Stimulated activated naive CD8-positive, alpha-beta T cell treated with anti-CD3 and anti-CD28 coated beads, Interleukin-15, amount 100 ng/mL, for 72 hours (primary cell): ENCODE measurements at regions not wholly inside any gene's neighbourhood (a gene's known extent, or its start where the extent isn't known, plus 50 kb on each side); places are given as distances from the start of the nearest gene placed in this dataset.

Experiments
- ATAC-seq: fragments of 150-1000 bp; cut with Tn5 transposase; 2 replicates; pipeline ENCODE4 v1.10.0; 2021; ENCODE audit warnings: mild to moderate bottlenecking, moderate library complexity
- DNase-seq, 2 donors: peaks; one replicate each; pipeline ENCODE4 v3.0.0; 2021 to 2022
- H3K27ac Mint-ChIP-seq, 2 donors: one replicate each; pipeline ENCODE4 v1.8.0; 2022; ENCODE audit warnings: mild to moderate bottlenecking in 2 of 2, mixed read lengths in 2 of 2, moderate library complexity in 2 of 2
- H3K27me3 Mint-ChIP-seq: one replicate; pipeline ENCODE4 v1.8.0; 2022; ENCODE audit warnings: mixed read lengths
- H3K4me1 Mint-ChIP-seq: one replicate; pipeline ENCODE4 v1.8.0; 2022; ENCODE audit warnings: mild to moderate bottlenecking, mixed read lengths
- H3K4me3 Mint-ChIP-seq, 2 donors: one replicate each; pipeline ENCODE4 v1.8.0; 2022; ENCODE audit warnings: mild to moderate bottlenecking in 2 of 2, mixed read lengths in 2 of 2, moderate library complexity in 1 of 2
- H3K9me3 Mint-ChIP-seq, 2 donors: one replicate each; pipeline ENCODE4 v1.8.0; 2022; ENCODE audit warnings: mixed read lengths in 2 of 2

DNA sequence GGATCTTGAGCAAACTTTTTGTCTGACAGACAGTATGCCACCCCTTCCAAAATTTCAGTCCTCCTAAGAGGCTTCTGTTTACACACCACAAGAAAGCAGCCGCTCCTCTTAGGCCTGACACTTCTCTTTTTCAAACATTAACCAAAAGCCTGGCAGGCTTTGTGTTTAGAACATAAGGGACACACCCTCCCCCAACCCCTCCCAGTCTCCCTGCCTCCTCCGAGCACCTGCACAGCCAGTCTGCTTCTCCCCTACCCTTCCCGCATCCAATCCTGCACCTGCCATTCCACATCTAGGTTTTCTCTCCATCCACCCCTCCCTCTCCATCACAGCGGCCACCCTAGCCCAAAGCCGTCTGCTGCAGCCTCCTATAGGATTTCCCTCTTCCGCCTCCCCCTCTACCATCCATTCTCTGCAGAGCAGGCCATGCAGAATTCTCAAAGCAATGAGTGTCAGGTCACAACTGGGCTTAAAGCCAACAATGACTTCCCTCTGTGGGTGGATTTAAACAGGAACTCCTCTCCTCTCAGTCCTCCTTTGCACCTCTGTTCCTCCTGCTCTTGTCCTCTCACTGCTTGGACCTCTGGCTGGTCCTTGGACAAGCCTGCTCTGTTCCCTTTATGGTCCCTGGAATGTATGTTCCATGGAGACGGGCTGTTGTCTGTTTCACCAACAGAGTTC is 478.2 kb downstream of the NPHP4 start:
- no peaks in the 10 kb centered on the region for H3K9me3 Mint-ChIP-seq
- no peak overlapping the region for H3K4me3 Mint-ChIP-seq
- peaks cover 14% of the 10 kb centered on the region for H3K4me1 Mint-ChIP-seq
- H3K27me3 Mint-ChIP-seq: peaks cover 9% of the 10 kb centered on the region
- H3K27ac Mint-ChIP-seq: no peak overlapping the region
- DNase-seq: no peak
- ATAC-seq: no peak

DNA sequence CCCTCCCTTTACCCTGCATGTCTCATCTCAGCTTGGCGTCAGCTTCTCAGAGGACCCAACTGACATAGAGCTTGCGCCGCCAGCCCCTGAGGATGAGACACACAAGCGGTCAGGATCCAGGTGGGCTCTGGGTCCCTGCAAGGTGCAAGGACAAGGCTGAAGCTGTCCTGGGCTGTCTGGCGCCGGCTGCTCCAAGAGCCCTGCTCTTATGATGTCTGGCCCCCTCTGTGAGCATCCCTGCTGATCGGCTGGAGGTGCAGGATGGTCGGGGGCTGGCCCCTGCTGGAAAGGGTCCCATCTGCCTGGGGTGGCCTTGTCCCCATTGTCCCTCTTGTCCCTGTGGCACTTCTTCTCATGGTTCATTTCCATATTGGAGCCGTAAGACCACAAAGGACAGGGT is 479.0 kb downstream of the NPHP4 start:
- Mint-ChIP-seq H3K27me3 (peaks cover 9% of the 10 kb centered on the region), H3K4me1 (peaks cover 14% of the 10 kb centered on the region), H3K27ac (no peak overlapping the region), H3K4me3 (no peak overlapping the region), H3K9me3 (no peaks in the 10 kb centered on the region)
- DNase-seq (no peak), ATAC-seq (no peak)

DNA sequence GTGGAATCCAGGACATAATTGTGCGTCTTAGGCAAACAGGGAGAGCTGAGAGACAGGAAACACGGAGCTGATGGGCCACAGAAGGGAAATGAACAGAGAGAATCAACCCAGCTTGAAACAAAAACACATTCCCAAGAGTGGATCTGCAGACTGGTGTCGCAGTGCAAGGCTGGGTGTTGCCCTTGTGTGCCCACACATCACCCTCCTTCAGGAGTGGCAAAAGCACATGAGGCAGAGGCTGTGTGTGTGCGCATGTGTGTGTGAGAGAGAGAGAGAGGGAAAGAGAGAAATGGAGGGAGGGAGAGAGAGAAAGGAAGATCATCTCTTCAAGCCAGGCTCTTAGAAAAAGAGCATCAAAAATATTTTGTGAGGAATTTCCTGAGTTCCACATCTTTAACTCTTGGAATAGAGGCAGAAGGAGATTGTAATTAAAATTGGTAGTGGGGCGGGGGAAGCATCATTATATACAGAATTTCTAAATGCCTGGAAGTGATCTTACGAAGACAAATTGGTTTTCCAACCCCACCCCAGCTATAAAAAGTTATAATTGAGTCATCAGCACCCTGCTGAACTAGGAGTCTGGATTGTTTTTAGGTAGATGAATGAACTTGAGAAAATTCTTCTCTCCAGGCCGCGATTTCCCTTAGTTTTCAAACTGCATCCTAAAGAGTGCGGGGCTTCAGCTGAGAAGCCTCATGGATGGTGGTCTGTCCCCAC is 480.7 kb downstream of the NPHP4 start:
- Mint-ChIP-seq H3K4me1 (peaks cover 14% of the 10 kb centered on the region), H3K4me3 (no peak overlapping the region), H3K9me3 (no peaks in the 10 kb centered on the region), H3K27ac (no peak overlapping the region), H3K27me3 (peaks cover 9% of the 10 kb centered on the region)
- no peak for DNase-seq
- no peak for ATAC-seq

DNA sequence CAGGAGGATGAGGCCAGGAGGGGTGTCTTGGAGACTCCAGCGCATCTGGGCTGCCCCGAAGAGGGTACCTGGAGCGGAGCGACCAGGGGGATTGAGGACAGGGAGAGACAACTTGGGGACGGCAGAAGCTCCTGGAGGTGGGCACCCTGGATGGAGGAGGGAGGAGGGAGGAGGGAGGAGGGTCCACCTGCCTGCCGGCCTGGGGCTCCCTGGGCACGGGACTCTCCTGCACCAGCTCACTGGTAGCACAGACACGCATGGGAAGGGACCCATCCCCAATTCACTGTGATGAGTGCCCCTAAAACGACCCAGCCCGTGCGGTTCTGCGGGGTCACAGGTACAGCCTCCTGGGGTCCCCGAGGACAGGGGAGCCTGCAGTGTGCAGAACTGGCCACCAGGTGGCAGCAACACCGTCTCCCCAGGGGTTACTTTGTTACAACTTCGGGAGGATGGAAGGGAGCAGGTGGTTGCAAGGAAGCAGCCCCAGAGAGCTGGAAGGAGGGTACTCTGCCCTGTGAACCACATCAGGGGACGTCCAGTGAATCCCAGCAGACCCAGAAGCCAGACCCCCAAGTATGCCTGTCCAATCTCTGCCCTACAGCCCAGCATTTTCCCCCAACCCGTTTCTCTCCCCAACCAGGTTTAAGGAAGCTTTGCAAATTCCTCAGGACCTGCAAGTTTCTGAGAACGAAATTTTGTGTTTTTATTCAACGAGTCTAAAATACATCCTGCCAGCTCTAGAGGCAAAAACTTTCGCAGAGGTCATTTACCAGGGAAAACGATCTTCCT is 482.4 kb downstream of the NPHP4 start:
- Mint-ChIP-seq H3K27ac (peak overlapping the region in 1 of 2 donors; percentile 92), H3K9me3 (no peaks in the 10 kb centered on the region), H3K4me1 (peaks cover 14% of the 10 kb centered on the region), H3K4me3 (no peak overlapping the region), H3K27me3 (no peaks in the 10 kb centered on the region)
- peak; percentile 55 to 64 for DNase-seq
- peak; percentile 65 for ATAC-seq

DNA sequence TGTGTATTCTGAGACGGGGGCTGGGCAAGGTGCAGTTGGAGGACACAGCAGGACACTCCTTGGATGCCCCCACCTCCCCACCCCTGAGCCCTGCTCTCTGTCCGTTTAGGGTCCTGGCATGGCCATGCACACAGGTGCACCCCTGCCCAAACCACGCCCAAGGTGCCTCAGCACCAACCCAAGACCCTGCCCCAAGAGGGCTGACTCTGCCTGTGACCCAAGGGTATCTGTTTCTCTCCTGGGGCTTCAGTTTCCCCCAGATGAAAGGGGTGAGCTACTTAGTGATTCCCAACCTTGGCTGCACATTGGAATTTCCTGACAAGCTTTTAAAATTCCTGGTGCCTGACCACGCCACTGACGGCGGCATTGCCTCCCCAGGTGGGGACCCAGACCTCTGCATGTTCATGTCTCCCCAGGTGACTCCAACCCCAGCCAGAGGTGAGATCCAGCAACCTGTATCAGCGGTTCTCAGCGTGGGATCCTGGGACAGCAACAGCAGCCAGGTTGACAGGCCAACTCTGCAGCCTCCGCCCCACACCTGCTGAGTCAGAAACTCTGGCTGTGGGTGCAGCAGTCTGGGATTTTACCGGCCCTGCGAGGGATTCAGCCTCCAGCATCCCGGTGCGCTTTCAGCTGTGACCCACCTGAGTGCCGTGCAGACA is 483.4 kb downstream of the NPHP4 start:
- no peak for DNase-seq
- H3K27ac Mint-ChIP-seq: peak overlapping the region in 1 of 2 donors; percentile 12
- H3K27me3 Mint-ChIP-seq: no peaks in the 10 kb centered on the region
- no peaks in the 10 kb centered on the region for H3K9me3 Mint-ChIP-seq
- ATAC-seq: no peak
- H3K4me1 Mint-ChIP-seq: peaks cover 7% of the 10 kb centered on the region
- H3K4me3 Mint-ChIP-seq: no peak overlapping the region

DNA sequence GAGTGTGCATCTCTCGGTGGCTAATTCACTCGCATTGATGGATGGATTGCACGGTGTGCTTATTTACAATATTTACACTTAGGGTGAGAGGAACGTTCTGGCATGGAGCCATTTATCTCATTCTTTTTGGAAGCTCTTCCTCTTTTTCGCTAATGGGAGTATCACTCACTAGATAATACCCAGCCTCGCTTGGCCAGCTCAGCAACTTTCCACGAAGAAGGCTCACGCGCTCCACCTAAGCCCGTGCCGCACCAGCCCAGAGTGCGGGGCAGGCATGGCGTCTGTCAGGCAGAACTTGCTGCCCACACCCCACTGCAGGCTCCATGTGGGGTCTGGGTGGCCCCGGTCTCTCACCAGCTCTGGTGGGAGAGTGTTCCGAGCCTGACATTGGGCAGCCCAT is 484.9 kb downstream of the NPHP4 start:
- no peak for ATAC-seq
- Mint-ChIP-seq H3K27ac (no peak overlapping the region), H3K9me3 (no peaks in the 10 kb centered on the region), H3K27me3 (no peaks in the 10 kb centered on the region), H3K4me3 (no peak overlapping the region), H3K4me1 (peaks cover 6% of the 10 kb centered on the region)
- DNase-seq: no peak

DNA sequence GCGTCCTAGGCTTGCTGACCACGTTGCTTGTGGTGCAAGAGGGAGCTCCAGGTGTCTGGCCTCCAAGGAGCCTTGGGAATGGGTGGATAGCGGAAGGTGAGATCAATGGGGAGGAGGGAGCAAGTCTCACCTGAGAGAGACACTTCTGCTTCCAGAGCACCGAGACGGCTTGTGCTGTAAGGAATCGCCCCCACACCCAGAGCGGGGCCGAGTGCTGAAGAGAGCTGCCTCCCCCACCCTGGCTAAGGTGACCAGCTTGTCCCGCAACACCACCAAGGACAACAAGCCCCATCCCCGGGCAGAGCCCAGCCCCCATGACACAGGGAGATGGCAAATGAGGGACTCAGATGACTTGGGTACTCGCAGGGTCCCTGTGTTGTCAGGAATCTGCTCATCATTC is 485.6 kb downstream of the NPHP4 start:
- no peaks in the 10 kb centered on the region for H3K9me3 Mint-ChIP-seq
- ATAC-seq (no peak), DNase-seq (no peak)
- H3K4me1 Mint-ChIP-seq: peaks cover 6% of the 10 kb centered on the region
- no peak overlapping the region for H3K4me3 Mint-ChIP-seq
- no peaks in the 10 kb centered on the region for H3K27me3 Mint-ChIP-seq
- no peak overlapping the region for H3K27ac Mint-ChIP-seq

DNA sequence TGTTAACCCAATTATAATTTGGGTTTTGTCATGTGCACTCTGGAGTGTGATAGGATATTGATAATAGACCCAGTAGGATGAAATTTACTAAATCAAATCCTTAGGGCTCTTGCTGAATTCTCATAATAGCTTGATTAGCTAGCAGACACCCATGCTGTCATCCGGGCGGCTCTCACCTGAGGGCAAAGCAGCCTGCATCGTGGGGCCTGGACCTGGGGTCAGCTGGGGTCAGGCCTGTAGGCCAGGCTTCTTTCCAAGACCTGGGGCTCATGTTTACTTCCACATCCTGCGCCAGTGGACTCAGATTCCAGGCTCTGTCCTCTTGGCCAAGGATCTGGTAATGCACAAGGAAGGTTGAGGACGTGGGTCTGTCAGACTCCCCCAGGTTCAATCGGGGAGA is 486.3 kb downstream of the NPHP4 start:
- DNase-seq (no peak), ATAC-seq (no peak)
- Mint-ChIP-seq H3K27ac (peak overlapping the region in 1 of 2 donors; percentile 79), H3K4me1 (peaks cover 6% of the 10 kb centered on the region), H3K27me3 (no peaks in the 10 kb centered on the region), H3K9me3 (no peaks in the 10 kb centered on the region), H3K4me3 (no peak overlapping the region)

DNA sequence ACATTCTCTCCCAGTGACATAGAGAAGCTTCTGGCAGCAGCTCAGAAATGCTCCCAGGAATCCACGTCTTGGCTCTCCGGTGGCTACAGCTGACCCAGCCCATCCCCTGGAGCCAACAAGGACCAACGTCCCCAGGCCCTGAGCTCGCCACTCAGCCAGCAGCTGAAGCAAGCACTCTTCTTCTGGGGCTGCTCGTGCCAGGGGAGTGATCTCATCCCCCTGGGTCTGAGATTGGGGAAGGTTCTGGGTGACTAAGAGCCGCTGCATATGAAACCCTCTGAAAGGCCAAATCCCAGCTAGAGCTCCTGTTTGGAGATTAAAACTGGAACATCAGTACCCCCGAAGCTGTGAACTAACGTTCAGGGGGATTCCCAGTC is 487.9 kb downstream of the NPHP4 start:
- no peak for ATAC-seq
- DNase-seq: no peak
- peaks cover 1% of the 10 kb centered on the region for H3K4me1 Mint-ChIP-seq
- no peak overlapping the region for H3K4me3 Mint-ChIP-seq
- H3K27me3 Mint-ChIP-seq: no peaks in the 10 kb centered on the region
- H3K9me3 Mint-ChIP-seq: no peaks in the 10 kb centered on the region
- H3K27ac Mint-ChIP-seq: peak overlapping the region in 1 of 2 donors; percentile 9

DNA sequence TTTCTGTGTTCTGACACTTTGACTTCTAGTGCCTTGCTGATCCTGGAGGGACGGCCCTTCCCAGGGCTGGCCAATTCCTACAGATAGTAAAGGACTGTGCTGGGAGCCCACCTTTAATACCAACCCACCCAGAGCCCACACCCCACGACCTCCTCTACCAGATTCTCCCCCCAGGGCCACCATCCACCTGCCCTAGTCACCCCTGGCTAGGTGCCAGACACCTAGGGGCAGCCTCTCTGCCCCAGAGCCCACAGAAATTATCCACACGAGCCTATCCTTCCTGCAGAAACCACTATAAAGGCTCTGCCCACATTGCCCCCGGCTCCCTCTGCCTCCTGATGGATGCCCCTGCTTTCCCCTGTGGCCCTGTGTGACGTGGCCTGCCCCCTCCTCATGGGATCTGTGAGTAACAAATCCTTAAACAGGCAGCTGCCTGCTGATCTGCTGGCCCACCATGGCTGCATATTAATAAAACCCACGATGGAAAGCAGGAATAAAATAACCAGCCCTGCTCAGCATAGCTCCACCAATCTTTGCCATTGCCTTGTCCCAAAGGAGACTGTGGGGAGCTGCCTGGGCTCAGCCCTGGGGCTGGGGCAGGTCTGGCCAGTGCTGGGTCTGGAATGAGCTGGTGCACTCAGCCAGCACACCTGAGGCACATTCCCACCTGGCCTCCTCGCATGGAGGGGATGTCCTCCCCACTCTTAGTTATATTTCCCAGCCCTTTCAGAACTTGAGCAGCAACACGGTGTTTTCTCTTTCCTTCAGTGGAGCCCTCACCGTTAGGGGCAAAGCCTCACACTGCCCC is 488.5 kb downstream of the NPHP4 start:
- no peak for DNase-seq
- Mint-ChIP-seq H3K4me1 (no peaks in the 10 kb centered on the region), H3K27ac (no peak overlapping the region), H3K4me3 (no peak overlapping the region), H3K9me3 (no peaks in the 10 kb centered on the region), H3K27me3 (no peaks in the 10 kb centered on the region)
- ATAC-seq: no peak

DNA sequence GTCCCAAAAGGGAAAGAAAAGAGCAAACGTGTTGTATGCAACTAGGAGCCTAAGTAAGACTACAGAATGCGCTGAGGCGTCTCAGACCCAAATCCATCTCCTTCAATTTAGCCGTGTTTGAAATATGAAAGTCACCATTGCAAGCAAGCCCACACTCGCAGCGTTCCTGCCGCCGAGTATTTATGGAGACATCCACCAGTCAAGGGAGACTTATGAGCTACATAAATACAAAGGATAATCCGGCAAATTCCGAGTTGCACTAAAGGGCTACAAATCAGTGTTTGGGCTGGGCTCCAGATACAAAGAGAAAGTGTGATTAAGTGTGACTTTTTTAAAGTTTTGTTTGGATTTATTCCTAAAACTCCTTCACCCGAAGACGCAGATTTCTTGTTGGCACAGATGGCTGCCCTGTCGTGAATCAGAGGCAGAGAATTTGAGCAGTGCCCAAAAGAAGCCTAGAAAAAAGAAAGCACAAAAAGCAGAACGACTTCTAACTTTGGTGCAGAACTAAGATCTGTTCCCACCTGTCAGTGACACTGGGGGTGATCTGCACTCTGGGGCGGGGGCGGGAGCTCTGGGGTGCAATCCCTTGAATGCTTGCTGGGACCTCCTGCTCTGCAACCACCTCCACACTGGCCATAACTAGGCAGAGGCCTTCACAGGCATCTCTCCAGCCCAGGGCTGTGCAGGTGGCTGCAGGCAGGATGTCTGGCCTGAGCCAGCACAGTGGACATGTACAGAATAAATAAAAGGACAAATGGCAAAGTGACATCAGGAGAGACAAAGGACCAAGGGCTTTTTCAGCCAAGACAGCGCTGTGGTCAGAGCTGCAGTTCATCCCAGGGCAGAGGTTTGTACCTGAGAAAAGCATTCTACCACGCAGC is 489.7 kb downstream of the NPHP4 start:
- H3K4me3 Mint-ChIP-seq: no peak overlapping the region
- DNase-seq (no peak), ATAC-seq (no peak)
- no peaks in the 10 kb centered on the region for H3K27me3 Mint-ChIP-seq
- H3K4me1 Mint-ChIP-seq: no peaks in the 10 kb centered on the region
- H3K27ac Mint-ChIP-seq: no peak overlapping the region
- H3K9me3 Mint-ChIP-seq: no peaks in the 10 kb centered on the region

DNA sequence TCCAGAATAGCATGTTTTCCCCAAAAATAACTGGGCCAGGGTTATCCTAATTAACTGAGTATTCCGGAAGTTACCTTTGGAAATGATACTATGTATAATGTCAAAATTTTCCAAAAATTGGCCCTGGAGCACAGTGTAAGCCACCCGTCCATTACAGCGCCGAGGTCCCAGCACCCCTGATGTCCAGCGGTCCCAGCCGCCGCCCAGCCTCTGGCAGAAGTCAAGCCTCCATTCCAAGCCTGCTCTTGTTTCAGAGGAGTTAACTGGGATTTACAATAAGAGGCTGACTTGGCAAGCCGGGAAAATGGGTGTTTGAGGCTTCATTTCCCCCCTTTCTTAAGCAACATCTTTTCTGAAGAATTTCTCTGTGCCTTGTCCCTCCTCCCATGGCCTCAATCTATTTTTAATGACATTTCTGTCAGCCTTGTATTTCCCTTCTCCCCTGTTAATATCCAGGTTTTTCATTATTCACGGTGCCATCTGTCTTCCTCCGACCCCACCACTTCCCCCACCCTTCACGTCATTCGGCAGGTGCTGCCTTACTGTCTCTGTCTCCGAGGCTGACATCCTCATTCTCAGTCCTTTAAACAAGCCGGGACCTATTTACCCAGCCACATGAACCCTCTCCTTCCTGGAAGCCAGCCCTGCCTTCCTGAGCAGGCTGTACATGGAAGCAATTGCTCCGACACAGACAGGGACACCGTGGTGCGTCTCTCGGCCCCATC is 490.9 kb downstream of the NPHP4 start:
- ATAC-seq (no peak), DNase-seq (no peak)

DNA sequence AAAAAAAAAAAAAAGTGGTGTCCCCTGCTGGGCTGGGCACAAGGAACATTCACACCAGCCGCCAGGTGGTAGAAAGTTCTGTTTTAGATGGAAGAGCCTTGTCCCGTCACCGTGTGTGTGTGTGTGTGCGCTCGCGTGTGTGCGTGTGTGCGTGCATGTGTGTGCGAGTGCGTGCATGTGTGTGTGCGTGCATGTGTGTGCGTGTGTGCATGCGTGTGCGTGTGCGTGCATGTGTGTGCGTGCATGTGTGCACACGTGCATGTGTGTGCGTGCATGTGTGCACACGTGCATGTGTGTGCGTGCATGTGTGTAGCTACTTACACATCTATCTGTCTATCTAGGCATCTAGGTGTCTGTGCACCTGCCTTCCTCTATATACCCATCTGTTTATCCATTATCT is 491.7 kb downstream of the NPHP4 start:
- no peak for DNase-seq
- Mint-ChIP-seq H3K4me1 (no peaks in the 10 kb centered on the region), H3K9me3 (no peaks in the 10 kb centered on the region), H3K27me3 (no peaks in the 10 kb centered on the region), H3K4me3 (no peak overlapping the region), H3K27ac (no peak overlapping the region)
- no peak for ATAC-seq

More for the DNA sequence above, 490.9 kb downstream of the NPHP4 start:
- Mint-ChIP-seq H3K27me3 (no peaks in the 10 kb centered on the region), H3K4me3 (no peak overlapping the region), H3K4me1 (no peaks in the 10 kb centered on the region), H3K9me3 (no peaks in the 10 kb centered on the region), H3K27ac (peak overlapping the region in 1 of 2 donors; percentile 88)

DNA sequence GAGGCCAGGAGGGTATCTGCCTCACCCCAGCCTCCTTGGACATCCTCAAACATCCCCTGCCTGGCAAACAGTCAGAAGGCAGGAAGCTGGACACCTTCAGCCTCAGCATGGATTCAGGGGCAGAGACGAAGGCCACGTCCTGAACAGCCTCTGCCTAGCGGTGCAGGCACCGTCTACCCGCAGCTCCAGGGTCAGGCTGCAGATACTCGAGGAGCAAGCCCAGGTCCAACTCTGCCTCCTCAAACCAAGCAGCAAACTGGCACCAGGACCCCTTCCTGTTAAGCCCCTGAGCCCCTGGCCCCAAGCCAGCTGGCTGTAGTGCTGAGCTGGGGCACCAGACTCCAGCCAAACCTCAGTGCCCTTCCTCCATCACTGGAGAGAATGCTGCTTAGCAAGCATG is 494.7 kb downstream of the NPHP4 start:
- H3K27ac Mint-ChIP-seq: no peak overlapping the region
- no peaks in the 10 kb centered on the region for H3K9me3 Mint-ChIP-seq
- DNase-seq (no peak), ATAC-seq (no peak)
- H3K4me3 Mint-ChIP-seq: no peak overlapping the region
- H3K4me1 Mint-ChIP-seq: no peaks in the 10 kb centered on the region
- H3K27me3 Mint-ChIP-seq: no peaks in the 10 kb centered on the region
